NCI-H2196 (cell line): ENCODE measurements at regions not wholly inside any gene's neighbourhood (a gene's known extent, or its start where the extent isn't known, plus 50 kb on each side); places are given as distances from the start of the nearest gene placed in this dataset.

Source experiments
- DNase-seq: peaks from one replicate; lab custom pipeline; 2025; ENCODE audit not compliant: unreplicated experiment; lab: John Stamatoyannopoulos, UW

- no peak for DNase-seq
Observed at GRCh38 chr15:79230766-79231165, 51.8 kb upstream of the ANKRD34C start.

- no peak for DNase-seq
Observed at GRCh38 chr15:79222808-79223207, 59.7 kb upstream of the ANKRD34C start.

GRCh38 chr15:79221696-79222095 is 60.8 kb upstream of the ANKRD34C start:
- DNase-seq = no peak

- DNase-seq = no peak
Observed at GRCh38 chr15:79219393-79220056, 63.0 kb upstream of the ANKRD34C start.

- DNase-seq = no peak
Observed at GRCh38 chr15:79218588-79219200, 63.8 kb upstream of the ANKRD34C start.

- no peak for DNase-seq
Observed at GRCh38 chr15:79213650-79214049, 68.9 kb upstream of the ANKRD34C start.

GRCh38 chr15:79212589-79213157 is 69.8 kb upstream of the ANKRD34C start:
- no peak for DNase-seq

- DNase-seq = no peak
Observed at GRCh38 chr15:79211481-79211880, 71.0 kb upstream of the ANKRD34C start.

GRCh38 chr15:79209690-79210089 is 72.8 kb upstream of the ANKRD34C start:
- no peak for DNase-seq

- DNase-seq = no peak
Observed at GRCh38 chr15:79209116-79209515, 73.4 kb upstream of the ANKRD34C start.

- DNase-seq = no peak
Observed at GRCh38 chr15:79208179-79208578, 74.3 kb upstream of the ANKRD34C start.

- no peak for DNase-seq
Observed at GRCh38 chr15:79206940-79207339, 75.6 kb upstream of the ANKRD34C start.

GRCh38 chr15:79204886-79205675 is 77.4 kb upstream of the ANKRD34C start:
- no peak for DNase-seq

- DNase-seq = no peak
Observed at GRCh38 chr15:79198461-79198860, 84.1 kb upstream of the ANKRD34C start.

GRCh38 chr15:79197285-79197684 is 85.2 kb upstream of the ANKRD34C start:
- no peak for DNase-seq

- DNase-seq = no peak
Observed at GRCh38 chr15:79195802-79196201, 86.7 kb upstream of the ANKRD34C start.

- DNase-seq = no peak
Observed at GRCh38 chr15:79195239-79195638, 87.3 kb upstream of the ANKRD34C start.

GRCh38 chr15:79194386-79194785 is 88.1 kb upstream of the ANKRD34C start:
- no peak for DNase-seq

GRCh38 chr15:79193549-79193948 is 89.0 kb upstream of the ANKRD34C start:
- no peak for DNase-seq

- DNase-seq = no peak
Observed at GRCh38 chr15:79193103-79193502, 89.4 kb upstream of the ANKRD34C start.

GRCh38 chr15:79192462-79193036 is 90.0 kb upstream of the ANKRD34C start:
- no peak for DNase-seq
